Trophoblast cell (in vitro differentiated cells and primary cell): ENCODE measurements at regions not wholly inside any gene's neighbourhood (a gene's known extent, or its start where the extent isn't known, plus 50 kb on each side); places are given as distances from the start of the nearest gene placed in this dataset.

Experiments used
- DNase-seq, 2 donors: peaks; one replicate each; pipeline ENCODE4 v3.0.0-alpha.2; 2016
- H2AFZ ChIP-seq: 2 replicates; pipeline ENCODE4 v1.6.1; 2013; ENCODE audit warnings: low read length, moderate library complexity, mild to moderate bottlenecking; ENCODE audit not compliant: insufficient read depth, poor library complexity
- H2AK5ac ChIP-seq: 2 replicates; pipeline ENCODE4 v1.6.1; 2013; ENCODE audit warnings: mild to moderate bottlenecking, low read length
- H2BK120ac ChIP-seq: 2 replicates; pipeline ENCODE4 v1.6.1; 2013; ENCODE audit warnings: low read length, mild to moderate bottlenecking, moderate library complexity; ENCODE audit not compliant: insufficient read depth, poor library complexity
- H2BK12ac ChIP-seq: 2 replicates; pipeline ENCODE4 v1.6.1; 2013; ENCODE audit warnings: mild to moderate bottlenecking, low read length, moderate library complexity
- H2BK5ac ChIP-seq: 2 replicates; pipeline ENCODE4 v1.6.1; 2013; ENCODE audit warnings: low read length, low read depth, moderate library complexity, mild to moderate bottlenecking; ENCODE audit not compliant: poor library complexity
- H3K14ac ChIP-seq: 2 replicates; pipeline ENCODE4 v1.6.1; 2013; ENCODE audit warnings: mild to moderate bottlenecking, low read length
- H3K18ac ChIP-seq: 2 replicates; pipeline ENCODE4 v1.6.1; 2013; ENCODE audit warnings: mild to moderate bottlenecking, low read length
- H3K23ac ChIP-seq: 2 replicates; pipeline ENCODE4 v1.6.1; 2013; ENCODE audit warnings: low read length
- H3K27ac ChIP-seq: 2 replicates; pipeline ENCODE4 v1.5.1; 2013; ENCODE audit warnings: low read depth, mild to moderate bottlenecking, inconsistent platforms, low read length, moderate library complexity
- H3K27me3 ChIP-seq: 2 replicates; pipeline ENCODE4 v1.6.1; 2013; ENCODE audit warnings: inconsistent platforms, mild to moderate bottlenecking, low read length, moderate library complexity; ENCODE audit not compliant: insufficient read depth
- H3K36me3 ChIP-seq, 2 experiments: 1 replicate in 1 of 2; 2 replicates in 1 of 2; pipeline ENCODE4 v1.6.1; 2013; ENCODE audit warnings: low read length in 2 of 2, mild to moderate bottlenecking in 2 of 2, moderate library complexity in 1 of 2; ENCODE audit not compliant: insufficient read depth in 2 of 2, control insufficient read depth in 1 of 2
- H3K4ac ChIP-seq: 2 replicates; pipeline ENCODE4 v1.6.1; 2013; ENCODE audit warnings: low read depth, mild to moderate bottlenecking, low read length, moderate library complexity
- H3K4me1 ChIP-seq, 2 experiments: 1 replicate in 1 of 2; 2 replicates in 1 of 2; pipeline ENCODE4 v1.6.1; 2013; ENCODE audit warnings: low read length in 2 of 2, mild to moderate bottlenecking in 2 of 2, moderate library complexity in 1 of 2; ENCODE audit not compliant: insufficient read depth in 2 of 2, control insufficient read depth in 1 of 2
- H3K4me2 ChIP-seq: 2 replicates; pipeline ENCODE4 v1.6.1; 2013; ENCODE audit warnings: inconsistent platforms, mild to moderate bottlenecking, low read length, moderate library complexity
- H3K4me3 ChIP-seq: 2 replicates; pipeline ENCODE4 v1.5.1; 2013; ENCODE audit warnings: mild to moderate bottlenecking, low read depth, low read length, inconsistent platforms
- H3K79me1 ChIP-seq: one replicate; pipeline ENCODE4 v1.6.1; 2013; ENCODE audit warnings: low read length
- H3K79me2 ChIP-seq: 2 replicates; pipeline ENCODE4 v1.6.1; 2013; ENCODE audit warnings: low read length, mild to moderate bottlenecking; ENCODE audit not compliant: control insufficient read depth, insufficient read depth, poor library complexity
- H3K9ac ChIP-seq: 2 replicates; pipeline ENCODE4 v1.6.1; 2013; ENCODE audit warnings: mild to moderate bottlenecking, low read length
- H3K9me3 ChIP-seq: 2 replicates; pipeline ENCODE4 v1.6.1; 2013; ENCODE audit warnings: low read depth, mild to moderate bottlenecking, control low read depth, inconsistent platforms, low read length; ENCODE audit not compliant: insufficient read depth
- H4K12ac ChIP-seq: 2 replicates; pipeline ENCODE4 v1.6.1; 2013; ENCODE audit warnings: low read depth, mild to moderate bottlenecking, low read length, moderate library complexity
- H4K8ac ChIP-seq: 2 replicates; pipeline ENCODE4 v1.6.1; 2013; ENCODE audit warnings: low read depth, mild to moderate bottlenecking, low read length, moderate library complexity
- H4K91ac ChIP-seq: one replicate; pipeline ENCODE4 v1.6.1; 2013; ENCODE audit warnings: low read depth, mild to moderate bottlenecking, low read length, moderate library complexity
- WGBS: extraction: QIAGEN DNeasy Blood & Tissue Kit; methylation state at CpG from one replicate; pipeline ENCODE4 v1.1.7; 2013; ENCODE audit warnings: missing lambda C conversion rate; ENCODE audit not compliant: insufficient read length, insufficient coverage; ENCODE audit errors: extremely low coverage; 5-methylcytosine and 5-hydroxymethylcytosine counted together

DNA sequence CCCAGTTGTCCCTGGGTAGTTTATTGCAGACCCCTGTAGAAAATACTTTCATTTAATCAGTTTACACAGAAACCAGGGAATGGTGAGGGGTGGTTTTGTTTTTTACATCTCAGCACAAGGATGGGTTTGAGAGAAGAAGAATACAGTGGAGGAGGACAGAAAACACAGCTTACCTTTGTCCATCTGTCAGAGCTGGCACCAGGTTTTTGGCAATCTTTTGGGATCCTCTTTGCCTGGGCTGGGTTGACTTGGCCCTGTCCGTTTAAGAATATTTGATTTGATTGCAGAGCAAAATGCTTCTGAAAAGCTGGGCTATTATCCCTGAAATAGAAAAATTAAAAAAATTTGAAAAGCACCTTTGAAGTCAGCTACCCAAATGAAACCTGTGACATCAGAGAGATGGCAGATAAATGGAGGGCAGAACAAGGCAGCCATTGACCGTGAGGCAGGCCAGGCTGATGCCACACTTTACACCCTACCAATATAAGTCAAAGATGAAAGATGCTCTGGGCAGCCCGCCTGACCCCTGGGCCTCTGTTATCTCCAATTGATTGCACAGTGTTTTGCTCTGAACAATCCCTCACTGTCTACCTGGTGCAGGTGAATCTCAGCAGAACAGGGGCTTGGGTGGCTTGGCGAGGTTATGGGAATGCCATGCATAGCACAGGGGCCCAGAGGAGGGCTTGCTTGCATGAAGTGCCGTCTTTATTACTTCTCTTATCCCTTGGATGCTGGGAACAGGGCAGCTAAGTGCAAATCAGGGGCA is 218.8 kb downstream of the LMX1A start:
- Histone ChIP-seq H2BK12ac (no peak overlapping the region), H3K79me1 (no peaks in the 10 kb centered on the region), H4K8ac (no peak overlapping the region), H3K27me3 (no peaks in the 10 kb centered on the region), H3K18ac (no peak overlapping the region), H3K4me2 (no peak overlapping the region), H4K12ac (no peak overlapping the region), H3K4me3 (no peak overlapping the region), H3K23ac (no peak overlapping the region), H3K9me3 (no peaks in the 10 kb centered on the region), H3K9ac (no peak overlapping the region), H3K36me3 (no peaks in the 10 kb centered on the region), H4K91ac (no peak overlapping the region), H2BK120ac (no peak overlapping the region), H2BK5ac (no peak overlapping the region), H3K14ac (no peak overlapping the region), H3K4me1 (no peaks in the 10 kb centered on the region), H2AK5ac (no peak overlapping the region), H3K27ac (no peak overlapping the region), H3K79me2 (no peaks in the 10 kb centered on the region), H3K4ac (no peak overlapping the region), H2AFZ (no peak overlapping the region)
- DNase-seq: no peak
- no CpG with 5 or more reads among the region's 5 CpGs for WGBS

DNA sequence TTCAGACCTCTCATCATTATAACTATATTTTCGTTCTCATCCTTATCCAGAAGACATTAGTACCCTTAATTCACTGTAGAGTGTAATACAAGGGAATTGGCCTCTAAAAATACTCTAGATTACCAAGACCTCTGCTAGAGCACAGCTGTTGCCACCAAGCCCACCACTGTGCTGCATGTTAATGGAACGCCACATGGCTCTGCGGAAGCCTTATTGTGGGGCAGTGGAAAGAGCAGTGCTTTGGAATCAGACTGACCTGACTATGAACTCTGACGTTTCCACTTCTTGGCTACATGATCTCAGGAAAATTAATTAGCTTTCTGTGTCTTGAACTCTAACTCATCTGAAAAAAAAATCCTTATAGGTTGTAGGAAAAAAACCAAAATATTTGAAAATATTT is 222.1 kb downstream of the LMX1A start:
- H3K14ac ChIP-seq: no peak overlapping the region
- H2BK120ac ChIP-seq: no peak overlapping the region
- H3K36me3 ChIP-seq: no peaks in the 10 kb centered on the region
- H3K79me2 ChIP-seq: no peaks in the 10 kb centered on the region
- H4K8ac ChIP-seq: no peak overlapping the region
- H3K9ac ChIP-seq: no peak overlapping the region
- H2AFZ ChIP-seq: no peak overlapping the region
- no peak overlapping the region for H3K18ac ChIP-seq
- no CpG with 5 or more reads among the region's 4 CpGs for WGBS
- no peaks in the 10 kb centered on the region for H3K27me3 ChIP-seq
- H3K23ac ChIP-seq: no peak overlapping the region
- H3K4me1 ChIP-seq: no peaks in the 10 kb centered on the region
- no peaks in the 10 kb centered on the region for H3K9me3 ChIP-seq
- H2AK5ac ChIP-seq: no peak overlapping the region
- H3K4ac ChIP-seq: no peak overlapping the region
- H2BK5ac ChIP-seq: no peak overlapping the region
- no peak for DNase-seq
- H3K4me3 ChIP-seq: no peak overlapping the region
- no peak overlapping the region for H4K91ac ChIP-seq
- no peak overlapping the region for H3K4me2 ChIP-seq
- no peak overlapping the region for H4K12ac ChIP-seq
- no peak overlapping the region for H2BK12ac ChIP-seq
- no peak overlapping the region for H3K27ac ChIP-seq
- no peaks in the 10 kb centered on the region for H3K79me1 ChIP-seq

DNA sequence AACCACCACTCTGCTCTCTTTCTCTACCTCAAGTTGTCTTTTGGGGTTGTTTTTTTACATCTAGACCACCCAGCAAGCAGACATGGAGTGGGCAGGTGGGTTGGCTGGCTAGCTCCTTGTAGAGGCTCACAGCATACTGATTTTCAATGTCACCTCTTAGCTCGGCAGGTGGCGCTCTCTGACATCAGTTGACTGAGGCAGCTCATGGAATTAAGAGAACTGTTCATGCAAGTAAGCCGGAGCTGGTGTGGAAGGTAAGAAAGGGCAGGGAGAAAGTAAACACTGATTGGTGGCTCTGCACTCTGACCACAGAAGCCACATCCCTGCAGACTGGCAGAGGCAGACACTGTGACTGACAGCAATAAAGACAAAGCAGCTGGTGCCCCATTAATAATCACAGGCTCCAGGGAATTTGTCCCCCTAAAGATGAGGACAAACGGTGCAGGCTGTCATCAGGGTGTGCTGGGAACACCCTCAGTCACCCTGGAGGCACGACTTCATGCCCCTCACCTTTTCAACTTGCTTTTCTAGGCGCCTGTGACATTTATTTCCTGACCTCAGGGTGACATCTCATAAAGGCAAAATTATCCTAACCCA is 226.8 kb downstream of the LMX1A start:
- Histone ChIP-seq H3K14ac (no peak overlapping the region), H3K9ac (no peak overlapping the region), H4K8ac (no peak overlapping the region), H3K4me3 (no peak overlapping the region), H4K12ac (no peak overlapping the region), H3K4ac (no peak overlapping the region), H3K9me3 (peaks cover under 1% of the 10 kb centered on the region), H2BK12ac (no peak overlapping the region), H3K79me2 (no peaks in the 10 kb centered on the region), H3K36me3 (no peaks in the 10 kb centered on the region), H3K4me1 (no peaks in the 10 kb centered on the region), H3K79me1 (no peaks in the 10 kb centered on the region), H3K4me2 (no peak overlapping the region), H2BK120ac (no peak overlapping the region), H3K27me3 (no peaks in the 10 kb centered on the region), H4K91ac (no peak overlapping the region), H3K23ac (no peak overlapping the region), H3K18ac (no peak overlapping the region), H2AFZ (no peak overlapping the region), H2AK5ac (no peak overlapping the region), H2BK5ac (no peak overlapping the region), H3K27ac (no peak overlapping the region)
- WGBS: no CpG with 5 or more reads among the region's 6 CpGs
- peak; percentile 61 to 79 for DNase-seq

DNA sequence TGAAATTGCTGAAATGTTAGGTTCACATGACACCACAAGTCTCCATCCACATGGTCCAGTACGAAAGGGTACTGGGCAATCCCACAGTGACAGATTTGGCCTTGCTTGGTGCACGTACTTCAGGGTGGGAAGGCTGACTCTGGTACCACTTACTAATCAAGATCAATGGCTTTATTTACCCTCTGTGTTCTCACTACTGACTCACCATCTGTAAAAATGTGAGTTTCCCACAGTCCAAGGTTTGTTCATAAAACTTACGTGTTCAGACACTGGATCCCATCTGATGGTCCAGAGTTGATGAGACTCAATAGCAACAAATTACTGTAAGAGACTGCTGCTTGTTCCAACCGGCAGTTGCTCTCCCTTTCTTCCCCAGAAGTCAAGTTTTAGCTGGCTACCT is 231.7 kb downstream of the LMX1A start:
- Histone ChIP-seq H3K4me1 (no peaks in the 10 kb centered on the region), H2AFZ (no peak overlapping the region), H3K23ac (no peak overlapping the region), H3K18ac (no peak overlapping the region), H4K12ac (no peak overlapping the region), H2BK12ac (no peak overlapping the region), H2AK5ac (no peak overlapping the region), H3K36me3 (no peaks in the 10 kb centered on the region), H3K27me3 (no peaks in the 10 kb centered on the region), H3K14ac (no peak overlapping the region), H3K27ac (no peak overlapping the region), H3K9ac (no peak overlapping the region), H3K79me1 (no peaks in the 10 kb centered on the region), H3K79me2 (no peaks in the 10 kb centered on the region), H2BK120ac (no peak overlapping the region), H2BK5ac (no peak overlapping the region), H3K4me3 (no peak overlapping the region), H4K8ac (no peak overlapping the region), H3K4me2 (no peak overlapping the region), H4K91ac (no peak overlapping the region), H3K9me3 (peaks cover 1% of the 10 kb centered on the region), H3K4ac (no peak overlapping the region)
- DNase-seq: no peak
- no CpG with 5 or more reads among the region's 4 CpGs for WGBS
